Hematopoietic multipotent progenitor cell treated with erythropoietin and hydrocortisone succinate and interleukin-3 and kit ligand, for 8 days (in vitro differentiated cells): ENCODE measurements at regions not wholly inside any gene's neighbourhood (a gene's known extent, or its start where the extent isn't known, plus 50 kb on each side); places are given as distances from the start of the nearest gene placed in this dataset.

Source experiments
- DNase-seq: peaks from one replicate; pipeline ENCODE4 v3.0.0-alpha.2; 2015

DNA sequence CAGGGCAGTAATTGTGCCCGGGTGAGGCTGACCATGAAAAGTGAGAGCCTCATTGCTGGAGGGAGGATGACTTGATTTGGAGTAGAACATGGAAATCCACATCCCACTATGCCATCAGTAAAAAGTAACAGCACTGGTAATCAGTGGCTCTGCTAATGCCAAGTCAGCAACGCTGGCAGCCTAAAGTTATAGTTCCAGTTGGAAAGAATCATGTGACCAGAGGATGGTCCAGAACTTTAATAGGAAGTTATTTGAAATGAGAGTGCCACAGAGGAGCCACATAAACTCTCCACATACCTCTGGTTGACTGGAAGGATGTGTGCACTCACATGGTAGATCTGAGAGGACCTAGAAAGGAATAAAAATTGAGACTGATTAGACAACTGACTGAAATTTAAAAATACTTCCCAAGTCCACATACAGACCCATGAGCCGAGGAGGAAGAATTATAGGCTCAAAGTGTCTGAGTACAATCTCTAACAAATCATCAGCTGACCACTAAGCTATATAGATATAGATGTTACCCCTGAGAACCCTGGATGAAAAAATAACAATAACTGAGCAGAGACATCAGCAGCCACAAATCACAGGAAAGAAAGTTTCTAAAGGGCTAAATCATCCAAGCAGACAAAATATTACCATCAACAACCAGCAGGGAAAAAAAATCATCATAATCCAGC, 346.8 kb downstream of the STK39 start:
- no peak for DNase-seq

DNA sequence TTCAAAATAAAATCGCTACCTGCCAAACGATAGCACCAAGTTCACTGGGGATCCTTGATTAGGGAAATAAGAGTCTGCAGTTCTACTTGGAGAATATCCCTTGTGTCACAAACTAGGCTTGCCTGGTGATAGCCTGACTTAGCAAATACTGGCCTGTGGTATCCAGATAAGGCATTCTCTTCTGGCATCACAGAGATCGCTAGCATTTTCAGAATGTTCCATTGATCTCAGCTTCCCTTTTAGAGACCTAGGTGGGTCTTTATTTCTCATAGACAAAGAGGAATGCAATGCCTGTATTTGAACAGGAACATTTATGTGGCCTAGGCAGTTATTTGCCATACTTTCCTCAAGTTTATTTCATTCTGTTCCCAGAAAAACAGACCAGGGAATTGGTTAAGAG, 349.1 kb downstream of the STK39 start:
- no peak for DNase-seq

DNA sequence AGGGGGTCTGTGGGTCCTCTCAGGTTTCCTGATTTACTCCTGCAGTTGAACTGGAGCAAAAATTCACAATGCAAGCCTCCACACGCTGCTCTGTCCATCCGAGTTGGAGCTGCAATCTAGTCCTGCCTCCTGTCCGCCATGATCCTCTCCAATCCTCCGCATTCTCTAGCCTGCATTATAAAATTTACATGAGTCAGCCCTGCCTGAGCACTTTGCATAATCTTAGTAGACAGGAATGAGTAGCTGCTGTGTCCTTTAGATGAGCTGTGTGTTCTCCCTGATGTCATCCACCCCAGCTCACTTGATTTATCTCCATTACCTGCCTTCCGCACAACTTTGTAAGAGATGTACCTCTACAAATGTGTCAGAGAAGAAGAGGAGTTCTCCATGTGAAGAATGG, 355.6 kb downstream of the STK39 start:
- DNase-seq = no peak

DNA sequence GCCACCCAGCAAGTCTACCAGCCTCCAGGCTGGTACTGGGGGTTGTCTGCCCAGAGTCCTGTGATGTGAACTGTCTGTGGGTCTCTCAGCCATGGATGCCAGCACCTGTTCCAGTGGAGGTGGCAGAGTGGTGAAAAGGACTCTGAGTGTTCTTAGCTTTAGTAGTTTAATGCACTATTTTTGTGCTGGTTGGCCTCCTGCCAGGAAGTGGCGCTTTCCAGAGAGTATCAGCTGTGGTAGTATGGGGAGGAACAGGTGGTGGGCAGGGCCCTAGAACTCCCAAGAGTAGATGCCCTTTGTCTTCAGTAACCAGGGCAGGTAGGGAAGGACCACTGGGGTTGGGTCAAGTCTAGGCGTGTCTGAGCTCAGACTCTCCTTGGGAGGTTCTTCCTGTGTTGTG, 356.7 kb downstream of the STK39 start:
- DNase-seq = no peak

DNA sequence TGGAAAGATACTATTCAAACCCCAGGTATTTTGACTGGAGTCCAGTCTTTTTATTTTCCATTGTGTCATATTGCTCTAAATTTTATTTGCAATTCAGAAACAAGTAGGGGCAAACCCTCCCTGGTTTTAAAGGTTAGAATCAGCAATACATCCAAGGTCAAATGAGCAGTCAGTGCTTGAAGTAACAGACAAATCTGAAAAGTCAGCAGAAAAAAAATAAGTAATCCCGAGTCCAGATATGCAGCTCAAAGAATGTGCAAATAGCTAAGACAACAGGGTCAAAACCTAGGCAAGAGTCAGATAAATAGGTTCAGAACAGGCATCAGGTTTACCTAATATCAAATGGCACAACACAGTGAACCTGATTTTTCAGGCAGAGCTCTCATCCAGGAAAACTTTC, 367.0 kb downstream of the STK39 start:
- no peak for DNase-seq

DNA sequence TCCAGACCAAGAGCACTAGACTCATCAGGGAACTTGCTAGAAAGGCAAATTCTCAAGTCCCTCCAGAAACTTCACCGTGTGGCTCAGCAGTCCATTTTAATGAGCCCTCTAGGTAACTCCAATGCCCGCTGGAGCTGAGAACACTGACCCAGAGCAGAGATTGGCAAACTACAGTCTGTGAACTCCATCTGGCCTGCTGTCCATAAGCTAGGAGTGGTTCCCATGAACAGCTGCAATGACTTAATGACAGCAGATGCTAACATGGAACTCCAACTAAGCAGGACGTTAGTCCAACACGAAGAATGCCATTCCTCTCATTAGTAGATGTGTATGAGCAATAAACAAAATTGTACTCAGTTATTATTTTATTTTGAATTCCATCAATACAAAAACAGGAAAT, 371.9 kb downstream of the STK39 start:
- DNase-seq = no peak

DNA sequence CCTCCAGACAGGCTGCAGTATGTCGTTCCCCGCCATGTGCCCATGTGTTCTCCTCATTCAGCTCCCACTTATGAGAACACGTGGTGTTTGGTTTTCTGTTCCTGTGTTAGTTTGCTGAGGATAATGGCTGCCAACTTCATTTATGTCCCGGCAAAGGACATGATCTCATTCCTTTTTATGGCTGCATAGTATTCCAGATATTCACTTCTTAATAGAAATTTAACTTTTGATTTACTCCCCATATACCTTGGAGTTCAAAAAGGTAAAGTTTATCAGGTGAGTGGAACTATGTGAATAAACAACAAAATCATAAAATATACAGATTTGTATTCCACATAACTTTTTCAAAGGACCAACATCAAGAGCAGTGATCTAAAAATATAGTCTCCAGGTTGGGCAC, 372.6 kb downstream of the STK39 start:
- no peak for DNase-seq

DNA sequence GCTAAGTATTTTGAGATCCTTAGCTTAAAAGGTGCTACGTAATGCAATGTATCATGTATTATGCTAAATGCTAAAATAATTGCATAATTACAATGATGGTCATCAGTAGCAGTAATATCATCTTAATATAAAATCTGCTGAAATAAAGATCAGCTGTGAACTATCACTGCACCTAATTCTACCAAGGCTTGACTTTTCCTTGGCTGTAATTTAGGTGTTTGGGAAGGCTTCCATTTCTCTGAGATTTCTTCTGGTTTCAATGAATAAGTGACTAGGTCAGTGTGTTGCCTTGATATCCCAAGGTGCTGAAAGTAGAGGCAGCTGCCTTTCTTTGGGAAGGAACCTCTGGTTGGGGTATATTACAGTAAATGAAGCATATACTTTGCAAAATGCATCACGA, 376.1 kb downstream of the STK39 start:
- DNase-seq = no peak

DNA sequence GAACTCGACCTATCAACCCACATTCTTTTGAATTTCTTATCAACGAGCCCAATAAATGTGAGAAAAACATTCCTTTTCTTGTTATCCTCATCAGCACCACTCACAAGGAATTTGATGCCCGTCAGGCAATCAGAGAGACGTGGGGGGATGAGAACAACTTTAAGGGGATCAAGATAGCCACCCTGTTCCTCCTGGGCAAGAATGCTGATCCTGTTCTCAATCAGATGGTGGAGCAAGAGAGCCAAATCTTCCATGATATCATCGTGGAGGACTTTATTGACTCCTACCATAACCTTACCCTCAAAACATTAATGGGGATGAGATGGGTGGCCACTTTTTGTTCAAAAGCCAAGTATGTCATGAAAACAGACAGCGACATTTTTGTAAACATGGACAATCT, 378.2 kb downstream of the STK39 start:
- no peak for DNase-seq

DNA sequence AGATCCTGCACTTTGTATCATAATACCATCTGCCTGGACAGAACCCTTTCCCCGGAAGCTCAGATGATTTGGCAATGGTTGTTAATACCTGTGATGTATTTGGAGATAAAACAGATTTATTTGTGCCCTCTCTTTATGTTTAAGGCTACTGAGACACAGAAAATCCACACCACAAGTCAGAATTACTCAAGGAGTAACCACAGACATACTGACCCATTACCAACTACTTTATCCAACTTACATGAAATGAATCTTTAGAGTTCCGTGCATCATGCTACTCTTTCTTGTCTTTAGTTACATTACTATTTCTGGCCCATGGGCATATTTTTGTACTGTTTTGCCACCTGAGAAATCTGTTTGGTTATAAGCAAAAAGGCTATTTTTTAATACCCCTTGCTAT, 384.0 kb downstream of the STK39 start:
- DNase-seq = no peak

DNA sequence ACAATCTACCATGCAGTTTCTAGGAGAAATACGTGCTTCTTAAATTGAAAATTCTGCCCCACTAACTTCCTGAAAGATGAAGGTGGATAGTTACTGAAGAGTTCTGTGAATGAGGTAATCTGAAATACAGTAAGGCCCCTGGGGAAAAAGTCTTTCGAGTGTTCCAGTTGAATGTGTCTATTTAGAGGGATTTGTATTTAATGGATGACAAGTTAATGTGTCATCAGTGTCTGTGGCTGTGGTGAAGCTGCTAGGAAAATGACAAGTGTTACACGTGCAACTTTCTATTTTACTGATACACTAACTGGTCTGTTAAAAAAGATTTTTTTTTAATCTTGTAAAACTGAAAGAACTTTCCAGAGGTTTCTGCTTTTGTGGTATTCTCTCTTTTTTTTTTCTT, 384.6 kb downstream of the STK39 start:
- no peak for DNase-seq

DNA sequence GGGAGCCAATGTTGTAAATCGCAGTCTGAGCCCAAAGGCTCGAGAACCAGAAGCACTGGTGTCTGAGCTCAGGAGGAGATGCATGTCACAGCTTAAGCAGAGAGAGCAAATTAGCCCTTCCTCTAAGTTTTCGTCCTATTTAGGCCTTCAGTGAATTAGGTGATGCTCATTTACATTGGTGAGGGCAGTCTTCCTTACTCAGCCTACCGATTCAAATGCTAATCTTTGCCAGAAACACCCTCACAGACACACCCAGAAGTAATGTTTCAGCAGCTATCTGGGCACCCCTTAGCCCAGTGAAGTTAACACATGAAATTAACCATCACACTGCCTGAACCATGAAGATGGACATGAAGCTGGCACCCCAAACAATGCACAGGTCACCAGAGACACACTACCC, 385.1 kb downstream of the STK39 start:
- no peak for DNase-seq

DNA sequence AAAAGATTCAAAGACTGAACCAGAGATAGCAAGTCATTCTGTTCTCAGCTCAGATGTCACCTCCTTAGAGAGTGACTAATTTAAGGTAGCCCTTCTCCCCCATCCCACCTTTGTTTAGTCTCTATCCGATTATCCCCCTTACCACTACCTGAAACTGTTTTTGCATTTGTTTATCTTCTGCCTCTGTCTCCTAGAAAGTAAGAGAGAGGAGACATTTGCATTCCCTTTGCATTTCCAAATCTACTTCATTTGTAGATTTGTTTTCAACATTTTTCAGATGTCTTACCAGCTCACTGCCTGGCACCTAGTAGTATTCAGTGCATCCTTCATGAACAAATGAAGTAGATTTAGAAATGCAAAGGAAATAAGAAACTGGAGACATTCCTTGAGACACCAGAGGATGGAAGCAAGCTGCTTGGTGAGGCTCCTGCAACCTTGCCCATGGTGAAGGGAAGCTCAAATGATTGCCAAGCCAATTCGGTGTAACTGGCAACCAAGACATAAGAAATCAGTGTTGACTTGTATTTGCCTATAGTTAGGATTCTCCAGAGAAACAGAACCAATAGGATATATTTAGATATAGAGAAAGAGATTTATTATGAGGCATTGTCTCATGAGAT, 385.7 kb downstream of the STK39 start:
- DNase-seq = no peak

DNA sequence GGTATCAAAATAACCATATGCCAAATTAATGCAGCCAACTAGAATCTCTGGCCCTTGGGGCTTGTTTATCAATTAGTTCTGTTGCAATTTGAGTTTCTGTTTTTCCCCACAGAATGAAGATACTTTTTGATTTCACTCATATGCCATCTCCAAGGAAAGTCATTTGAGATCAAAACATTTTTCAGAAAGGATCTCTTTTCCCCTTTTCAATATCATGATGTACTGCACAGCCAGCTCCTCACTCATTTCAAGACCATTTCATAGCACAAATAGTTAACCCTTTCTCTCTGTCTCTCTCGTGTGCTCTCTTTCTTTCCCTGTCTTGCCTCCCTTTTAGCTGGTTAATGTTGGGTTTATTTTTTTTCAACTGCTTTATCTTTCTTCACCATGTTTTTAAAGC, 387.3 kb downstream of the STK39 start:
- no peak for DNase-seq

DNA sequence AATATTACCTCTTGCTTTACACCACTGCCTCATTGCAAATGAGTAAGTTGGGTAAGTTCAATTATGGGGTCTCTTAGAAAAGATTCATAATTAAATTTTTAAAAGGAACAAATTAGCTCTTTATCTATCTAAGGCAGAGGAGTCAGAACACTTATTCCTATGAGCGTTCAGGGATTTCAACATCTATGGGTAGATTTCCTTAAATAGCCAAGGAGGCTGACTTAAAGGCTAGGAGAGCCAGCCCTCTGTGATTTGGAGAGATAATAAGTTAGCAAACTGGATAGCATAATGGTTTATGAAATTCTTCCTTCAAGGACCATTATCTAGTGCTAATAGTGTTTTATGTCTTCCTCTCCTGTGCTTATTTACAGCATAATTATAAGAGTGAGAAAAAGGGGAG, 387.7 kb downstream of the STK39 start:
- DNase-seq = no peak

DNA sequence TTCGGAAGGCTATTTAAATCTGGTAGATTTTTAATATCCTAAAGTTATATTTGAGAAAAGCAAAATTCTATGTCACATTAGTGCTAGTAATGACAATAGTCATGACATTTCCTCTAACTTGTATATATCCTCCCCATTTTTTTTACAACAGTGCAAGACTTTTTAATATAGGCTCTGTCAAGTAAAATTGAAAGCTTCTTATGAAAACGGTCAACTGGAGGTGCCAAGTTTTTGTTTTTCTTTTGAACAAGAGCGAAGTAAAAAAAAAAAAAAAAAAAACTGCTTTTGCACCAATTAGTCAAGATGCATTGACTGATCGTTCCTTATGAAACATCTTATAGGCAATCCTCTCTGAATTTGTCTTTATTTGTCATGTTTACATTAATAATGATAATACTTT, 389.3 kb downstream of the STK39 start:
- DNase-seq = no peak

DNA sequence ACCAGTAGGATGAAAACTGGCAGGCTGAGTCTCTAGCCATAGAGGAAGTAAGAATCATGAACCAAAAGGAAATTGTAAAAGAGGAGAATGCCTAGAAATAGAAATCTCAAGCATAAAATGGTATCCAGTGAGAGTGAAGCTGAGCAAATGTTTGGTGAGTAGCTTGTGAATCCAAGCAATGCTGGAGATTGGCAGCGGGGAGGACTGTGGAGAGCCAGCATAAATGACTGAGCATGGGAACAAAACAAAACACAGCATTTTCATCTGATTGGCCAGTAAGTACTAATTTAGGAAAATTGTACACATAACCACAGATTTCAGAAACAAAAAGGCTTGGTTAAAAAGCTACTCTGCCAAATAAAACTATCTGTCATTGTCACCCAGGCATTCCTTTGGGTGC, 390.0 kb downstream of the STK39 start:
- no peak for DNase-seq

DNA sequence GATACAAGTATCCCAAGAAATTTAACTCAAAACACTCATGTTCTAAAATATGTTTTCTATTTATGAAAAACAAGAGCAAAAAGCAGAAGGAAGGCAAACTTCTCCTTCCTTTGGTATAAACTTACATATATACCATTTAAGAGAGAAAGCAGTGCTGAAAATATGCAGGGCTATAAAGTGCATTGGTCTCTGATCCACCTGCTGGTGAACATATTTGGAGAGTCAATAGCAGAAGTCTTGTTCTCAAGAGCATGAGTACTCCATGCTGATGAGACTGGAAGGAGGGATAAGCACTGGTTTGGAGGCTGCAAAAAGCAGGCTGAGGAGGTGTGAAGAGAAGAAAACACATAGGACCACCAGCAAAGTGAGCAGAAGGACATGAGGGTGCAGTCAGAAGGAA, 391.2 kb downstream of the STK39 start:
- no peak for DNase-seq

DNA sequence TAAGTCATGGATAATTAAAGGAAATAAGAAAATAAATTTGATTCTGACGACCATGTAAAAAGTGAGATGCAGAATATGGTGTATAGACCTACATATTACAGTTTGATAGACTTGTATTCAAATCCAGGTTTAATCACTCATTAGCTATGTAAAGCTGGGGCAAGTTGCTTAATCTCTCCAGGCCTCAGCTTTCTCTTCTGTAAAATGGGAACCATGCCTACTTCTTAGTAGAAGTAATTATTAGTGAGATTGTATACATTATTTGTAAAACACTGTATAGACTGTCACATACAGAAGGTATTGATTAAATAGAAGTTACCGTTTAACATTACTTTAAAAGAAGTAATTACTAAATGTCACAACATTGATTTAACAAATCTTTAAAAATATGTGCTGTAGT, 392.2 kb downstream of the STK39 start:
- no peak for DNase-seq

DNA sequence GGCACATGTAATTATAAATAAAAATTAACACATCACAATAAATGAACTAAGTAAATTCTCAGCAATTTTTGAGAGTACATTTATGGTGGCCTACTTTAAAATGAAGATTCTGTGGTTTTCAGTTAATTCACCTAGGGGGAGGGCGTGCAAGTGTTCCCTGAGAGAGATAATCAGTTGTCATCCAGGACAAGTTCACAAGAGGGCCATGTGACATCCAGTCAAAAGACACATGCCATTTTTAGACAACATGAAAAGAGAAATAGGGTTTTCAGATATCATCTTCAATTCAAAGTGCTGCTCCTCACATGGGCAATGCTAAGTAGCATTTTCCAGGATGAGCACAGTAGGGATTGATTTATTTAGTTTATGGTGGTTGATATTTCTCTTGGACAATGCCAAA, 393.7 kb downstream of the STK39 start:
- DNase-seq = no peak

DNA sequence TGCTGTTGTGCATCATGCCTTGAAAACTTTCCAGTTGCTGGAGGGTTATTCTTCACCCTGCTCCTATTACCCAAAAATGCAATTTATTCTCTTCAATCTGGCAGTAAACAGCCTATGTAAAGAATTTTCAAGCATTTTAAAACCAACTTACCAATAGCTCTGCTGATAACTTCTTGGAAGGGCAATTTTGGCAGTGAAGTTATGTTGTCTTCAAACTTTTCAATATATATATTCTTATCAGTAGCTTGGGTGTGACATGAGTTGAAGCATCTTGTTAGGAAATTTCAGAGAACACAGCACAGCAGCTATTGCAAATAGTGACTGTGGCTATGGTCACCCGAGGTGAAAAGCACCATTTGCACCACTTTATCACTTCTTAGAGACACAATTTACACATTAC, 395.5 kb downstream of the STK39 start:
- no peak for DNase-seq

DNA sequence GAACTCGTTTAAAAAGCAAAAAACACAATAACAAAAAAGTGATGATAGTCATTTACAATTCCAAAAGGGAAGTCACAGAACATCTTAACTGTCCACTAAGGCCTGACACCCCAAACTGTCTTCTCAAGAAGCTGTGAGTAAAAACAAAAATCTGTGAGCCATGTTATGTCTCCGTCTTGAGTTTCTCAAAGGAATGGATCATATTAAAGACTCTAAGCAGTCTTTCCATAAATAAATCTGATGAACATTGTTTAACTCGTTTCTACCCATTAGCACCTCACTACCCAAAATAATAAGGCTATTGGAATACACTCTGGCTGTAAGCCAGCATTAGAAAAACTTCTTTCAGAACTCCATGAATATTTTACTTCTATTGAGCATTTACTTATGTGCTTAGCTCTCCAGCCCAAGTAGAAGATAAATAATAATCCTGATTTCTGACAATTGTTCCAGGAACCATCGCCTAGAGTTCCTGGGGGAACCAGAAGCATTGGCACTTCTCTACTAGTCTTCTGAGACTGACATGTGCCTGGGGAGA, 396.0 kb downstream of the STK39 start:
- DNase-seq = no peak

DNA sequence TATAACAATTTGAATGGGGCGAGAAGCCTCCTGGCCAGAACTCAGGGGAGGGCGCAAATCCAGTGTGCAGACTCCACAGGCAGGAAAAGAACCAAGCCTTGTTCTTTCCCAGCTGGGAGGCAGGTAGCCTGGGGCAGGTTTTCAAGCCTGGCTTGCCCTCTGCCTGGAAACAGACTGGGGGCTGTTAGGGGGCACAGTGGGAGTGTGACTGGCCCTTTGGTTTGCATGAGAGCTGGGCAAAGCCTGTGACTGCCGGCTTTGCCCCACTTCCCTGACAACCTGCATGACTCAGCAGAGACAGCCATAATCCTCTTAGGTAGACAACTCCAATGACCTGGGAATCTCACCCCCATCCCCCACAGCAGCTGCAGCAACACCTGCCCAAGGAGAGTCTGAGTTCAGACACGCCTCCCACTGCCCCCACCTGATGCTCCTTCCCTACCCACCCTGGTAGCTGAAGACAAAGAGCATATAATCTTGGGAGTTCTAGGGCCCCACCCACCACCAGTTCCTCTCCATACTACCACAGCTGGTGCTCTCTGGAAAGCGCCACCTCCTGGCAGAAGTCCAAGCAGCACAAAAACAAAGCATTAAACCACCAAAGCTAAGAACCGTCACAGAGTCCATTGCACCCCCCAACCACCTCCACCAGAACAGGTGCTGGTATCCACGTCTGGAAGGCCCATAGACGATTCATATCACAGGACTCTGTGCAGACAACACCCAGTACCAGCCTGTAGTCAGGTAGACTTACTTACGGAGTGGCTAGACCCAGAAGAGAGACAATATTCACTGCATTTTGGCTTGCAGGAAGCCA, 402.5 kb downstream of the STK39 start:
- peak; percentile 20 for DNase-seq

DNA sequence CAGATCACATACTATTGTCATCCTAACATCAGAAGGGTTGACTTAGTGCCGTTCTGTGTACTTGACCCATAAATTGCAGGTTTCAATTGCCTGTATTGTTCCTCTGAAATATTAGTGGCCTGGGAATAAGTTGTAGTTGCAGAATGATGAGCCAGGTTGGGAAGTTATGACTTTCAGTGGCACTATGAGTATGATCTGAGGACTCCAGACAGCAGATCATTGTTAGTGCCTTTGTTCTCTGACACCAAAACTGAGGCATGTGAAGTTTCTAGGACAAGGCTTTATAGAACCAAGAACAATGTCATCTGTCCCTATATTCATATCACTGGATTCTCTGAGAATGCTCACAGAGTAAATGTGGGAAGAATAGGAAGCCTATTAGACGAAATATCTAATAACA, 403.7 kb downstream of the STK39 start:
- no peak for DNase-seq
